ENCODE measurements at regions not wholly inside any gene's neighbourhood (a gene's known extent, or its start where the extent isn't known, plus 50 kb on each side); places are given as distances from the start of the nearest gene placed in this dataset.
"Not testable (repeated sequence)": the region's sequence is repeated elsewhere in the genome, so short reads cannot be mapped to it uniquely, and the experiment has no call there.

- no peak for DNase-seq (ENCODE audit: low spot score)
Observed at GRCh38 chr18:39223283-39223682, 1657.7 kb upstream of the CELF4 start.

GRCh38 chr18:39215920-39216319 is 1650.3 kb upstream of the CELF4 start:
- no peak for DNase-seq (ENCODE audit: low spot score)

- no peak for DNase-seq (ENCODE audit: low spot score)
Observed at GRCh38 chr18:39211461-39211860, 1645.9 kb upstream of the CELF4 start.

- no peak for DNase-seq (ENCODE audit: low spot score)
Observed at GRCh38 chr18:39209173-39209572, 1643.6 kb upstream of the CELF4 start.

GRCh38 chr18:39208729-39209128 is 1643.1 kb upstream of the CELF4 start:
- no peak for DNase-seq (ENCODE audit: low spot score)

GRCh38 chr18:39208190-39208589 is 1642.6 kb upstream of the CELF4 start:
- no peak for DNase-seq (ENCODE audit: low spot score)

GRCh38 chr18:39206398-39207103 is 1641.0 kb upstream of the CELF4 start:
- not testable (repeated sequence) for DNase-seq (ENCODE audit: low spot score)

GRCh38 chr18:39205565-39206195 is 1640.1 kb upstream of the CELF4 start:
- DNase-seq (ENCODE audit: low spot score), result no peak

GRCh38 chr18:39200153-39200552 is 1634.6 kb upstream of the CELF4 start:
- no peak for DNase-seq (ENCODE audit: low spot score)

- DNase-seq (ENCODE audit: low spot score), result no peak
Observed at GRCh38 chr18:39199231-39199855, 1633.7 kb upstream of the CELF4 start.

GRCh38 chr18:39198376-39198775 is 1632.8 kb upstream of the CELF4 start:
- no peak for DNase-seq (ENCODE audit: low spot score)

- no peak for DNase-seq (ENCODE audit: low spot score)
Observed at GRCh38 chr18:39191931-39192330, 1626.3 kb upstream of the CELF4 start.

GRCh38 chr18:39191058-39191457 is 1625.5 kb upstream of the CELF4 start:
- no peak for DNase-seq (ENCODE audit: low spot score)

GRCh38 chr18:39190508-39190907 is 1624.9 kb upstream of the CELF4 start:
- no peak for DNase-seq (ENCODE audit: low spot score)

- DNase-seq (ENCODE audit: low spot score), result no peak
Observed at GRCh38 chr18:39188278-39188677, 1622.7 kb upstream of the CELF4 start.

- no peak for DNase-seq (ENCODE audit: low spot score)
Observed at GRCh38 chr18:39186008-39186407, 1620.4 kb upstream of the CELF4 start.

GRCh38 chr18:39184176-39184575 is 1618.6 kb upstream of the CELF4 start:
- no peak for DNase-seq (ENCODE audit: low spot score)

GRCh38 chr18:39178166-39178565 is 1612.6 kb upstream of the CELF4 start:
- DNase-seq (ENCODE audit: low spot score), result no peak

- DNase-seq (ENCODE audit: low spot score), result no peak
Observed at GRCh38 chr18:39172695-39173421, 1607.3 kb upstream of the CELF4 start.

- DNase-seq (ENCODE audit: low spot score), result no peak
Observed at GRCh38 chr18:39168723-39169122, 1603.1 kb upstream of the CELF4 start.

GRCh38 chr18:39167990-39168389 is 1602.4 kb upstream of the CELF4 start:
- no peak for DNase-seq (ENCODE audit: low spot score)

GRCh38 chr18:39166776-39167175 is 1601.2 kb upstream of the CELF4 start:
- DNase-seq (ENCODE audit: low spot score), result no peak

All from ureter (tissue), 1 donor.